Lung (tissue), 11 donors: ENCODE measurements at regions not wholly inside any gene's neighbourhood (a gene's known extent, or its start where the extent isn't known, plus 50 kb on each side); places are given as distances from the start of the nearest gene placed in this dataset.

Experiments
- ATAC-seq: fragments of 200-7000 bp; cut with Tn5 transposase; one replicate; pipeline ENCODE4 v1.9.1; 2020; ENCODE audit warnings: moderate number of reproducible peaks; ENCODE audit not compliant: insufficient read depth, low FRiP score
- DNase-seq, 3 donors: peaks; one replicate each; pipeline ENCODE4 v3.0.0-alpha.2; 2013 to 2017
- H3K27ac ChIP-seq, 2 donors: one replicate each; pipeline ENCODE4 v1.5.1; 2013; ENCODE audit warnings: mild to moderate bottlenecking in 2 of 2, moderate library complexity in 2 of 2, control low read depth in 1 of 2, inconsistent platforms in 1 of 2, low read depth in 1 of 2, low read length in 1 of 2
- H3K27me3 ChIP-seq, 3 donors: one replicate each; pipeline ENCODE4 v1.5.1; 2013; ENCODE audit warnings: low read length in 2 of 3; ENCODE audit not compliant: control insufficient read depth in 3 of 3, insufficient read depth in 3 of 3
- H3K36me3 ChIP-seq, 4 donors: one replicate each; pipeline ENCODE4 v1.5.1; 2013; ENCODE audit warnings: low read length in 4 of 4, mild to moderate bottlenecking in 1 of 4, moderate library complexity in 1 of 4; ENCODE audit not compliant: control insufficient read depth in 4 of 4, insufficient read depth in 4 of 4
- H3K4me1 ChIP-seq, 5 donors: one replicate each; pipeline ENCODE4 v1.5.1; 2013; ENCODE audit warnings: low read length in 5 of 5, mild to moderate bottlenecking in 2 of 5, moderate library complexity in 1 of 5; ENCODE audit not compliant: control insufficient read depth in 5 of 5, insufficient read depth in 5 of 5
- H3K4me3 ChIP-seq: one replicate; pipeline ENCODE4 v1.5.1; 2013; ENCODE audit warnings: mild to moderate bottlenecking, control low read depth, moderate library complexity
- H3K9ac ChIP-seq, 2 donors: one replicate each; pipeline ENCODE4 v1.5.1; 2013; ENCODE audit warnings: low read length in 2 of 2, control low read depth in 1 of 2; ENCODE audit not compliant: insufficient read depth in 1 of 2
- H3K9me3 ChIP-seq, 4 donors: one replicate each; pipeline ENCODE4 v1.5.1; 2013; ENCODE audit warnings: low read length in 3 of 4, mild to moderate bottlenecking in 1 of 4, moderate library complexity in 1 of 4; ENCODE audit not compliant: control insufficient read depth in 4 of 4, insufficient read depth in 3 of 4
- WGBS, 2 donors: extraction: QIAGEN DNeasy Blood & Tissue Kit; methylation state at CpG; one replicate each; pipeline ENCODE4 v1.1.7; 2013; 5-methylcytosine and 5-hydroxymethylcytosine counted together
- TF ChIP-seq, protein P1 (sequence below): IDR thresholded peaks from 2 replicates; pipeline ENCODE4 v1.5.1; 2012; ENCODE audit warnings: mild to moderate bottlenecking; ENCODE audit errors: control extremely low read depth, extremely low read depth
- donor health status: control.
- donor health status: control.
- donor health status: Bipolar disorder and iron deficiency.
- donor health status: healthy.
- donor health status: DM: yes; HTN: yes; CAD: no.

- no peak for DNase-seq
- H3K36me3 ChIP-seq, result no peaks in the 10 kb centered on the region
- H3K4me3 ChIP-seq, result no peak overlapping the region
- WGBS, 2 donors, result 79 to 82% methylated on average over 14 of the region's 14 CpGs
- peaks cover 0 to 3% (median 0%) of the 10 kb centered on the region in 4 donors for H3K9me3 ChIP-seq
- H3K27ac ChIP-seq, result no peak overlapping the region
- no peaks in the 10 kb centered on the region for H3K27me3 ChIP-seq
- TF ChIP-seq, protein P1, sequence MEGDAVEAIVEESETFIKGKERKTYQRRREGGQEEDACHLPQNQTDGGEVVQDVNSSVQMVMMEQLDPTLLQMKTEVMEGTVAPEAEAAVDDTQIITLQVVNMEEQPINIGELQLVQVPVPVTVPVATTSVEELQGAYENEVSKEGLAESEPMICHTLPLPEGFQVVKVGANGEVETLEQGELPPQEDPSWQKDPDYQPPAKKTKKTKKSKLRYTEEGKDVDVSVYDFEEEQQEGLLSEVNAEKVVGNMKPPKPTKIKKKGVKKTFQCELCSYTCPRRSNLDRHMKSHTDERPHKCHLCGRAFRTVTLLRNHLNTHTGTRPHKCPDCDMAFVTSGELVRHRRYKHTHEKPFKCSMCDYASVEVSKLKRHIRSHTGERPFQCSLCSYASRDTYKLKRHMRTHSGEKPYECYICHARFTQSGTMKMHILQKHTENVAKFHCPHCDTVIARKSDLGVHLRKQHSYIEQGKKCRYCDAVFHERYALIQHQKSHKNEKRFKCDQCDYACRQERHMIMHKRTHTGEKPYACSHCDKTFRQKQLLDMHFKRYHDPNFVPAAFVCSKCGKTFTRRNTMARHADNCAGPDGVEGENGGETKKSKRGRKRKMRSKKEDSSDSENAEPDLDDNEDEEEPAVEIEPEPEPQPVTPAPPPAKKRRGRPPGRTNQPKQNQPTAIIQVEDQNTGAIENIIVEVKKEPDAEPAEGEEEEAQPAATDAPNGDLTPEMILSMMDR, result no peak
- H3K9ac ChIP-seq, result no peak overlapping the region
- H3K4me1 ChIP-seq, result peaks cover 1 to 15% (median 14%) of the 10 kb centered on the region in 5 donors
- no peak for ATAC-seq
These were observed 198.3 kb downstream of the BAMBI start for GRCh38 chr10:28875549-28876081.

GRCh38 chr10:28878236-28878970 lies 201.1 kb downstream of the BAMBI start:
- TF ChIP-seq, protein P1, result no peak
- ATAC-seq (no peak), DNase-seq (no peak)
- peaks cover 1 to 42% (median 26%) of the 10 kb centered on the region in 5 donors for H3K4me1 ChIP-seq
- no peaks in the 10 kb centered on the region for H3K27me3 ChIP-seq
- no peaks in the 10 kb centered on the region for H3K36me3 ChIP-seq
- no peak overlapping the region for H3K4me3 ChIP-seq
- no peak overlapping the region for H3K27ac ChIP-seq
- no peak overlapping the region for H3K9ac ChIP-seq
- H3K9me3 ChIP-seq, result peaks cover 0 to 3% (median 0%) of the 10 kb centered on the region in 4 donors
- WGBS, 2 donors, result 63 to 75% methylated on average over 5 of the region's 5 CpGs

DNA sequence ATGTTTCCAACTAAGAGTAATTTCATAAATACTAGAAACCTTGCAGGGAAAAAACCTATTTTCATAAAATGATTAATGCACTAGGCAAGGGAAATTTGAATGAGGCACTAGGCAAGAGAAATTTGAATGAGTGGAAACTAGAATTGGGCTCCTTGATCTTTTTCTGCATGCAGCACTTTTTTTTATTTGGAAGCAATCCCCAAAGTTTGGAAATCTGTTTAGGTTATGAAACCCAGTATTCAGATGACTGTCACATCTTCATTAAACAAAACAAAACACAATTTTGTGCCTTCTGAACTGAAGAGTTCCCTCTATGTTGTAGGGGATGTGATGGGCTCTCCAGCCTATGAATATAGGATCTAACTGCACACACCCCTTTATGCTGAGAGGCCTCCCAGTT lies 201.9 kb downstream of the BAMBI start:
- ATAC-seq (no peak), DNase-seq (peak in 2 of 3 donors; percentile 78 to 84)
- Histone ChIP-seq H3K27me3 (no peaks in the 10 kb centered on the region), H3K9ac (no peak overlapping the region), H3K4me3 (no peak overlapping the region), H3K4me1 (peaks cover 1 to 46% (median 26%) of the 10 kb centered on the region in 5 donors), H3K9me3 (peaks cover 0 to 3% (median 0%) of the 10 kb centered on the region in 4 donors), H3K36me3 (no peaks in the 10 kb centered on the region), H3K27ac (no peak overlapping the region)
- TF ChIP-seq, protein P1, result no peak
